NOMO-1 treated with dmso at 0.1 percent for 144 hours (cell line): ENCODE measurements at regions not wholly inside any gene's neighbourhood (a gene's known extent, or its start where the extent isn't known, plus 50 kb on each side); places are given as distances from the start of the nearest gene placed in this dataset.
A peak's percentile ranks its signal among the peaks of the same experiment; 100 is the strongest.
"Not testable (repeated sequence)": the region's sequence is repeated elsewhere in the genome, so short reads cannot be mapped to it uniquely, and the experiment has no call there.

Source experiments
- DNase-seq: peaks from one replicate; lab custom pipeline; 2025; ENCODE audit not compliant: unreplicated experiment; lab: John Stamatoyannopoulos, UW

DNA sequence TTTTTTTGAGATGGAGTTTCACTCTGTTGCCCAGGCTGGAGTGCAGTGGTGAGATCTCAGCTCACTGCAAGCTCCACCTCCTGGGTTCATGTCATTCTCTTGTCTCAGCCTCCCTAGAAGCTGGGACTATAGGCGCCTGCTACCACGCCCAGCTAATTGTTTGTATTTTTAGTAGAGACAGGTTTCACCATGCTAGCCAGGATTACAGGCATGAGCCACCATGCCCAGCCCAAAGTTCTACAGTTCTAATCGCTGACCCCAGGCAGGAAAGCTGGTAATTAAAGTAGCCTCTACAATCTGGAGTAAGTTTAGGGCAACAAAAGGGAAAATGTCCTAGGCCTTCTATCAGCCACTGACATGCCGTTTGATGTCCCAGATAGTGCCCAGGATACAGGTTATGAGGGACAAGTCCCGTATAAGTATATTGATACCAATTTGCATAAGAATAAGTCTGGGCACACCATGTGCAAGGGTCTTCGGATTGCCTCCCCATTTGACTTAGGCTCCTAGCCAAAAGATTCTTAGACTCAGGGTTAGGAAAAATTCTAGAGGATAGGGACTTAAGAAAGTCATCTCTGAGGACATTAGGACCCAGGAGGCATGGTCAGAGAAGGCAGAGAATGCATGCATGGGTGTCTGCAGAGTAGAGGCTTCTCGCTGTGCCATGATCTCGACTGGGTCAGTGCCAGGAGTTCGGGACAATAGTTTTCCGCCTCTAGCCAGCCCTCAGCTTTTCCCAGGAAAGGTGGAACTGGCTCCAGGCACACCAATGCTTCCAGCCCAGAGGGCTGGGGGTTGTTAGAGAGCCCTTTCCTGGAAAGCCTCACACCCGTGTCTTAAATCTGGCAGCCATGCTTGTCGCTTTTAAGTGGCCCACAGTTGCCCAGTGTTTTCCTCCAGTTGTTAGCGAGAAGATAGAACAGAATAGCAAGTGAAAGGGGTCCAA is 1111.1 kb downstream of the TAF11L14 start:
- peak; percentile 71 for DNase-seq

DNA sequence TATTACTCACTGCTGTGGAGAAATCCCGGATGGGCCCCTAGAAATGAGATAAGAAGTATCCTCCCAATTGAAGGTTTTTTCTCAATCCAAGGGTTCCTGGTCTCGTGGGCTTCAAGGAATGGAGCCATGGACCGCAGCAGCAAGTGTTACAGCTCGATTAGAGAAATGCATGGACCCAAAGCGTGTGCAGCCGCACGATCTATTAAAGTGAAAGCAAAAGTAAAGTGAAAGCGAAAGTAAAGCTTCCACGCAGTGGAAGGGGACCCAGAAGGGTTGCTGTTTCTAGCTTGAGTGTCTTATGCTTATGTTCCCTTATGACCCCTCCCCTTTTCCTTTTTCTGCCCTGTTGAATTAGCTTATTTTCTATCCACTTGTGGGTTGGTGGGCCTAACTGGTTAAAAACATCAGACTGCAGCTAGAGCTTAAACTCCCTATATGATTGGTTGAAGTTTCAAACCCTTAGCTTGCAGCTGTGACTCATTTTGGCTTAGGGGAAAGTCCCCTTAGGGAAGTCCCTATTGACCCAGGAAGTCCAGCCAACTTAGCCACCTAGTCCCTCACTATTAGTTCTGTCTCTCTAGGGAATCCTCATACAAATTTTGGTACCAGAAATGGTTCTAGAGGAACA is 1111.8 kb downstream of the TAF11L14 start:
- DNase-seq = peak; percentile 69

DNA sequence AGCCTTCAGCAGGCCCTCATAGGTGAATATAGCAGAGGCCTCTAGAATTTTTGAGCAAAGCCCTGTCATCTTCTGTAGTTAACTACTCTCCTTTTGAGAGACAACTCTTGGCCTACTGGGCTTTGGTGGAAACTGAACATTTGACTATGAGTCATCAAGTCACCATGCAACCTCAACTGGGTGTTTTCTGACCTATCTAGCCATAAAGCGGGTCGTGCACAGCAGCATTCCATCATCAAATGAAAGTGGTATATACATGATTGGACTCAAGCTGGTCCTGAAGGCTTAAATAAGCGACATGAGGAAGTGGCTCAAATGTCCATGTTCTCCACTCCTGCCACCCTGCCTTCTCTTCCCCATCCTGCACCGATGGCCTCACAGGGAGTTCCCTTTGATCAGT is 1115.5 kb downstream of the TAF11L14 start:
- DNase-seq = no peak

DNA sequence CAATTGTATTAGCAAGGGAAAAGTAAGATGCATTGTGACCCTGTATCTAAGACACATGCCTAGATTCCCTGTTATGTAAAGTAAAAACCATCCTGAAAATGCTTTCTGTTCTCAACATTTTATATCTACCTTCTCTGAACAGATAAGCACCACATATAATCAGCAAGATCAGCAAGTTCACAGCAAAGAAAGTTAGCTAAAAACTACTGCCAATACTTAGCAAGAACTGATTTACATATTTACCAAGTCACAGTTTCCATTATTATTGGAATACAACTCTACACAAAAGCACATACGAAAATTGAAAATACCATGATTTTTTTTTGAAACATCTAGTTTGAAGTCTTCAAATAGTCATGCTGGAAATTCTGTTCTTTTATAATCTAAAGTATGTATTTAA is 1118.1 kb downstream of the TAF11L14 start:
- no peak for DNase-seq

DNA sequence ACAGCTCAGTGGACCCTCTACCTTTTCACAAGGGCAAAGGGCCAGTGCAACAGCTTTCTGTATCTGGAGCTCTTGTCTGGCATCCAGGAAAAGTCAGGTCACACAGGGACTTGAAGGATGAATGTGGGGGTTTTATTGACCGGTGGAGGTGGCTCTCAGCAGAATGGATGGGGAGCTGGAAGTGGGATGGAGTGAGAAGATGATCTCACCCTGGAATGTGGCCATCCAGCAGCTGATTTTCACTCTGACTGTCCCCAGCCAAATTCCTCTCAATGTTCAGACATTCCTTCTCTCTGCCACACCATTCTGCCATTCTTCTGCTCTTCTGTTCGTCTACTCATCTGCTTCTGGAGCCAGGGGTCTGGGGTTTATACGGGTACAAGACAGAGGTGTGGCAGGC is 1119.9 kb downstream of the TAF11L14 start:
- no peak for DNase-seq

DNA sequence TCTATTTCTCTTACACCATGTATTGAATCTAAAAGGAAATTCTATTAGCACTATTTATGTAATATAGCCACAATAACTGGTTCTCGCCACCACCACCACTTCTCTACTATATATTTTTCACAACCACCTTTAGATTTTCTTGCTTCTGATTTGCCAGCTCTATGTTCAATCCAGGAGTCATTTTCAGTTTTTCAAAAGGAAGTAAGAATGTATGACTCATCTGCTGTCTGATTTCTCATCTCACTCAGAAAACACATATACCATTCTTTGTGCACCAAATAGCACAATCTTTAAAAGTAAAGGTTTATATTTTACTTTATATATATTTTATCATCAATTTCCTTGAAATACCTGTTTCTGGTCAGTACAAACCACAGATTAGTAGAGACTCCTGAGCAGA is 1127.5 kb downstream of the TAF11L14 start:
- DNase-seq = peak; percentile 53

DNA sequence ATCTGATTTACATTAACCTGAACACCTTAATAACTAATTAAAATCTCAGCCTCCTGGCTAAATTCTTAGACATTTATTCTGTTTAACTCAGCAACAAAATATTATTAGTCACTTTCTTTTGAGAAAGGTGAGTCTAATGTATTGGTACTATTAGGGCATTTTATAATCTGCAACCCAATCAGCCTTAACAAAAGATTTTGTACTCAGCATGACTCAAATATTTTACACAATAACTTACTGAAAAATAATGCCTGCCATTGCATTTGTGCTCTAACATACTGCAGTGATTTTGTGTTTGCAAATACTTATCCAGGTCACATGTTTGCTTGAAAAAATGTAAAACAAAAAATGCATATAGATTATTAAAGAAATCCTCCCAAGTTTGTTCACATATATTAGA is 1129.9 kb downstream of the TAF11L14 start:
- DNase-seq = no peak

DNA sequence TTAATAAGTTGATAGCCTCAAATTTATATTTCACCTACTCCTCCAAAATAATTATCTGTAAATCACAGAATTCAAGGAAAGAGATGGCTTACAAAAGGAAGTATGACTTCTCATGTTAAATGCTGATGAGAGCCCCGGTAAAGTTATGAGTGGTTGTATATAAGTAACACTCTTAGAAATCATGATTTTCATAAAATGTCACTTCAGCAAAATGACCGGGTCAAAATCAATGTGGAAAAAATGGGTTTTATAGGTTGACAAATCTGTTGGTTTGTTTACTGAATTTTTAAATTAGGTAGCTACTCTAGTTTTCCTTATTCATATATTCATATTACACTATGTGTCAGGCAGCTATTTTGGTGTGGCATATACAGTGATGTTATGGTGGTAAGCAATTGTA is 1131.0 kb downstream of the TAF11L14 start:
- DNase-seq = no peak

DNA sequence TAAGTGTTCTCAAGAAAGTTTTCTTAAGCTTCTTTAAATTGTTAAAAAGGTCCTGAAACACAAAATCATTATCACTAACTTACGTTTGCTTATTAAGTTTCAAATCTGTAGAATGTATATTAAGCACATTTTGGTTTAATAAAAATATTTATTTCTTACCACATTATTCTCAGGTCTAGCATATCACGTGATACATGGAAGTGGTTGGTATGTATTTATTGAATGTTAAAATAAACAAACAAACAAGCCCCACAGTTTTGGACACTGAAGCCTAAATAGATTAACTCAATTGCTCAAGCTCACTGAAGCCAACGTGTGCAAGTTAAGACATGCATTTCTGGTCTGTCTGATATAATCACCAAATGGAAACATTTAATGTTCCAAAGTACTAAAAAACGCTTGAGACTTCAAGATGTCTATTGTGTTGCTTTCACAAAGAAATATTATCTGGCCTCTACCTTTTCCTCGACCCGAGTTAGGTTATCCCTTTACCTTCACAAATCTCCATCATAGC is 1136.9 kb downstream of the TAF11L14 start:
- no peak for DNase-seq

DNA sequence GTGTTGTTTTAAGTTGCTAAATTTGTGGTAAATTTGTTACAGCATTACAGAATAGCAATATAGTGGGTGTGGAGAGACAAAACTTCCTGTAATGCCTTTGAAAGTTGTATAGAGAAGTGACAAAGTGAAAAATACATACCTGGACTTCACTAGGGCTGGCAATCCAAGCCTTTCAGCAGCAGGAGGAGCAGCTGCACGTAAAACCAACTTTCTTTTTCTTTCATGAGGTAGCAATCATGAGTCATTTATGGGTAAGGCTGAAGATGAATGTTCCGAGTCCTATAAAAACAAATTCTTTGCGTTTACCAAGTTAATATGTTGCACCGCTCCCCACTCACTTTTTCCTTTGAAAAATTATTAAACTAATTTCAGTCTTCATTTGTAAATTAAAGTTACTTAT is 1138.2 kb downstream of the TAF11L14 start:
- peak; percentile 12 for DNase-seq

DNA sequence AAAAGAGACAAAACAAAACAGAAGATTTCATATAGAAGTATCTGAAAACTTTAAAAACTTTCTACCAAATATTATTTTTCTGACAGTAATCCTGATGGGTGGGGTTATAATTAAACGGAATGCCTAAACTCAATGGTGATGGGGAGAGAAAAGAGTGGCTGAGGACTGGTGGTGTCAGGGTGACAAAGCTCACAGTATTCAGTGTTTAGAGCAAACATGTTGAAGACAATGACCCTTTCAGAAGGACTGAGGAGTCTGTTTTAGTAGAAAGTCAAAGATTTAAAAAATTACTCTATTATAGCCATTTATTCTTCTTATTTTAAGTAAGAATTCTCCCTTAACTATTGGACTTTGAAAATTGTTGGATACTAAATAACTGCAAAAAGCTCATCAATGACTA is 1144.0 kb downstream of the TAF11L14 start:
- no peak for DNase-seq

DNA sequence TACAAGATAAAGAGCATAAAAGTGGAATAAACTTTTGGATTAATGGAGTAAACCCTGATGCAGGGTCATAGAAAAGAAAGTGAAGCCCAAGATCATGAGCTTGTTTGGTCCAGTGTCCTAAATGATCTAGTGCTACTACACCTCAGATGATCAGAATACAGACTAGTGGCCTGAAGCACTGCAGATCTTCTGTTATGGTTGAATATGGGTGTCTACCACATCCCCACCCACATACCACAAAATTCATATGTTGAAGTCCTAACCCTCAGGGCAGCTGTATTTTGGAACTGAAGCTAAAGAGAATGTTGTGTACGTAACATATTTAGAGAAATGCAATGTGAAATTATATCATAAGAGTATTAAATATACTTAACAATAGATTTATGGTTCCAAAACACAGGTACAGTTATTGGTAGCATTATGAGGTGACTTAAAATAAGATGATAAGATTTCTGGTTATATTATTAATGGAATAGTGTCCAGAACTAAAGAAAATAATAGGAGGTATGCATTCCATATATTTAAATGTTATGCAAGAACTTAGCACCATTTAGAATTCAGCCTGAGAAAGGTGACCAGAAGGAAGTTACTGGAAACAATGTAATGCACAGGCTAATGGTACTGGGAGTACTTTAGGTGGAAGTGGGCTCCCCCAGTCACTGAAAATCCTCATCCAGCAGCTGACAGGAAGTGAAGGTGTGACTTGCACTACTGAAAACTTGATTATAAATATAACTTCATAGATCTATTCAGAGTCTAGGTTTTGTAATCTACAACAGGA is 1155.1 kb downstream of the TAF11L14 start:
- no peak for DNase-seq

DNA sequence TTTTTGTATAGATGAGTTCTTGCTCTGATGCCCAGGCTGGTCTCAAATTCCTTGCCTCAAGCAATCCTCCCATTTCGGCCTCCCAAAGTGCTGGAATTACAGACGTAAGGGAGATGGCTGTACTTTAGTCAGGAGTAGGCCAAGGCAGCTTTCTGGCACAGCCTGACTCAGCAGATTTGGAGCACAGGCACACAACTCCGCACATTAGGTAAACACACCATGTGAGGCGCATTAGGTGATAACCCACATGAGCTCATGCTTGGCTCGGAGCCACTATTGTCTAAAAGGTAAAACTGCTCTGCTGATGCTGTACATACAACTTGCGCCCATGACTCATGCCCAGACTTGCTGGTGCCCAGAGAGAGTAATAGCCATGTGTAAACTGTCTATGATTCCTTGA is 1157.9 kb downstream of the TAF11L14 start:
- DNase-seq = no peak

DNA sequence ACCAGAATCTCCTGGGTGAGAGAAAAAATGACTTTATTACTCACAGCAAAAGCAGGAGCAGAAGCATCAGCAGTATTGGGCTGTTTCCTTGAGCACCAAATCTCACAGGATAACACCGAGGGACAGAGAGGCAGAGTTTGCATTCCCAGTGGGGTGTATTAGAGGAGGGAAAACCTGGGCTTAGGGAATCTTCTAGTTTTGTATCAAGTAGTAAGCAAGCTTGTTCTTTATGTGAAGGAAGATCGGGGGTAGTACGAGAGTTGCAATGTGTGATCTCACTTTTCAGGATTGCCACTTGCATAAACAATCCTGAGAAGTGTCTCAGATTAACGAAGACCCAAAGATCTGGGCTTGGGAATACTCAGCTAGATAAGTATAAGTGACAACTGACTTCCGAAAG is 1163.0 kb downstream of the TAF11L14 start:
- DNase-seq = no peak

DNA sequence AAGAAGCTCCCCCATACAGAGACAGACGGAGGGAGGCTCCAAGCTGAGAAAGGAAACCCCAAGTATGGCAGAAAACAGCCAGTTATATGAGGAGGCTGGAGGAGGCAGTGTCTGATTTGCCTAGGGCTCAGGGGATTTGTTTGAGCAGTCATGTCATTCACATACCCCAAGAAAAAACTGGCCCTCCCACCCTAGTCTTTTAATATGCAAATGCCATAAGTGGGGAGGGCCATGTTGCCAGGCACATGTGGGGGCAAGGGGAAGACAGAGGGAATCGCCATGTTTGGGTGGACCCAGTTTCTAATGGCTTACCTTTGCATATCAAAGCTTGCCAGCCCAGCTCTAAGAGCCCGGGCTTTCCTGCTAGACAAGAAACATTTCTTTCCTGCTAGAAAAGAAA is 1163.8 kb downstream of the TAF11L14 start:
- DNase-seq = no peak

DNA sequence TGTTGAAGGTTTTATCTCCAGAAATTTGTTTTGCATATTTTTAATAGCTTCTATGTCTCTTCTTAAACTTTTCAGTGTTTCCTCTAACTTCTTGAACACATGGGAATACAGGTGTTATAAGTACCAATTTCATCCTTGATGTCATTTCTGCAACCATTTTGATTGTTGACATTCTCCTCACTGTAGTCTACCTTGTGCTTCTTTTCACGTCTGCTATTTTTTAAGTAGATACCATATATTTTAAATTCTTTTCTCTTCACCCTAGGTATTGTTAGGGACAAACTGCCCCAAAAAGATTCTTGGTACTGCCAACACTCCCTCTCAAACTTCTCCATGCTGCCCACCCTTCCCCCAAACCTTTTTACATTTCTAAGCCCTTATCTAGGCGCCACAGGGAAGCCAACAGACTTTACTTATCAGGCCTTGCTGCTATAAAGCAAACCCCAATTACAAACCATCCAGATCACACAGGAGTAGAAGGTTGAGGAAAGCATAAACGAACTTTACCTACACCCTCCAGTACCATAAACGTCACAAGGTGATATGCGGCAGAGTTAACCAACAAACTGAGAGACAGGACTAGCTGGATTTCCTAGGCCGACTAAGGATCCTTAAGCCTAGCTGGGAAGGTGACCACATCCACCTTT is 1165.3 kb downstream of the TAF11L14 start:
- no peak for DNase-seq

DNA sequence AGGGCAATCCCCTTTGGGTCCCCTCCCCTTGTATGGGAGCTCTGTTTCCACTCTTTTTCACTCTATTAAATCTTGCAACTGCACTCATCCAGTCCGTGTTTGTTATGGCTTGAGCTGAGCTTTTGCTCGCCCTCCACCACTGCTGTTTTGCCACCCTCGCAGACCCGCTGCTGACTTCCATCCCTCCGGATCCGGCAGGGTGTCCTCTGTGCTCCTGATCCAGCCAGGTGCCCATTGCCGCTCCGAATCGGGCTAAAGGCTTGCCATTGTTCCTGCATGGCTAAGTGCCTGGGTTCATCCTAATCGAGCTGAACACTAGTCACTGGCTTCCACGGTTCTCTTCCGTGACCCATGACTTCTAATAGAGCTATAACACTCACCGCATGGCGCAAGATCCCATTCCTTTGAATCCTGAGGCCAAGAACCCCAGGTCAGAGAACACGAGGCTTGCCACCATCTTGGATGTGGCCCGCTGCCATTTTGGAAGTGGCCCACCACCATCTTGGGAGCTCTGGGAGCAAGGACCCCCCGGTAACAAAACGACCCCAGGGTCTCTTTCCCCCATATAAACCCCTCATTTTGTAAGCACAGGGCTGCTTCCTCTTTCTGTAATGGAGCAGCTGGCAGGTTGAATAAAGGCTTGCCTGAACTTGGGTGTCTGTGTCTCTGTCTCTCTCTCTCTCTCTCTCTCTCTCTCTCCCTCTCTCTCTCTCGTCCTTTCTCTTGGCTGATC is 1166.2 kb downstream of the TAF11L14 start:
- DNase-seq = no peak

DNA sequence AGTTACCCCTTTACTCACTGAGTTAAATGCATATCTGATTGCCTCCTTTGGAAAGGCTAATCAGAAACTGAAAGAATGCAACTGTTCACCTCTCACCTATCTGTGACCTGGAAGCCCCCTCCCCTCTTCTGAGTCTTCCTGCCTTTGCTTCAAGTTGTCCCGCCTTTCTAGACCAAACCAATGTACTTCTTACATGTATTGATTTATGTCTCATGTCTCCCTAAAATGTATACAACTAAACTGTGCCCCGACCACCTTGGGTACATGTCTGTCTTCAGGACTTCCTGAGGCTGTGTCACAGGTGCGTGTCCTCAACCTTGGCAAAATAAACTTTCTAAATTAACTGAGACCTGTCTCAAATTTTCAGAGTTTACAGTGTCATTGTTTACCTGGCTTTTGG is 1167.2 kb downstream of the TAF11L14 start:
- not testable (repeated sequence) for DNase-seq

DNA sequence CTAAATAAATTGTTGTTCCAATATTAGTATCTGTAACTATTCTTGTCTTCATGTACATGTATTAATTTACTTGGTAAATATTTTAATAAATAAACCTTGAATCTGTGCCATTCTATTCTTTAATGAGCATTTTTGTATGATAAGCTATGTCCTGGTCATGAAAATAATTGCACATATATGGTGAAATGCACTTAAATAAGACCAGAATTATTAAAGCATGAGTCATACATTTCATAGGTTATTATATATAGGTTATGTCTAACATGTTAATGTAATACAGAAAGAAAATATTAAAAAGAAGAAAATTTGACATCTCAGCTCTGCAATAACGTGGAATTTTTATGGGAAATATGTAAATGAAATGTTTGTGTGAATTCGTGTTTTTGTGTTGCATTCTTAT is 1168.1 kb downstream of the TAF11L14 start:
- no peak for DNase-seq

DNA sequence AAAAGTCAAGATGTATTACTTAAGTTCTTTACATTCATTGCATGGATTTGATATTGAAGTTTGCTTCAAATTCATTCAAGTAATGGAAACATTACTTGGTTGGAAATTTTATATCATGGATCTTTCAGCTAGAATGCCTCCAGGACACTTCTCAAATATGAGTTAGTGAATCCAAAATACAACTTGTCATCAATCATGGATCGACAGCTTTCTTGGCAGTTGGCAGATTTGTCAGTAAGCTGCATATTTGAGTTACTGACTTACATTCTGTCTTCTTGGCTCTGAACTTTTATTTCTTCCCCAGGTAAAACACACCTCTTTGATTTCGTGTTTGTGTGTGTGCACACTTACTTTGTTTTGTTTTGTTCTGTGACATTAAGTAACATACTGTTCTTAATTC is 1171.1 kb downstream of the TAF11L14 start:
- DNase-seq = no peak
